HG02870 (cell line): ENCODE measurements at regions not wholly inside any gene's neighbourhood (a gene's known extent, or its start where the extent isn't known, plus 50 kb on each side); places are given as distances from the start of the nearest gene placed in this dataset.

ENCODE experiments used
- ATAC-seq: cut with Tn5 transposase; IDR thresholded peaks from one replicate; pipeline ENCODE4 v1.9.1; 2021; ENCODE audit warnings: mild to moderate bottlenecking, moderate library complexity; ENCODE audit not compliant: unreplicated experiment

- no peak for ATAC-seq
These were observed 490.7 kb downstream of the TOX3 start for GRCh38 chr16:52056259-52056658.

- no peak for ATAC-seq
These were observed 491.6 kb downstream of the TOX3 start for GRCh38 chr16:52055381-52055780.

GRCh38 chr16:52054326-52054725 lies 492.6 kb downstream of the TOX3 start:
- no peak for ATAC-seq

- ATAC-seq = no peak
These were observed 494.1 kb downstream of the TOX3 start for GRCh38 chr16:52052818-52053217.

- ATAC-seq = no peak
These were observed 495.4 kb downstream of the TOX3 start for GRCh38 chr16:52051414-52052172.

GRCh38 chr16:52050418-52050817 lies 496.5 kb downstream of the TOX3 start:
- no peak for ATAC-seq

GRCh38 chr16:52035436-52035835 lies 511.5 kb downstream of the TOX3 start:
- ATAC-seq = no peak

GRCh38 chr16:52034830-52035229 lies 512.1 kb downstream of the TOX3 start:
- ATAC-seq = no peak

- no peak for ATAC-seq
These were observed 513.0 kb downstream of the TOX3 start for GRCh38 chr16:52033992-52034391.

GRCh38 chr16:52022980-52023379 lies 524.0 kb downstream of the TOX3 start:
- no peak for ATAC-seq

- no peak for ATAC-seq
These were observed 524.8 kb downstream of the TOX3 start for GRCh38 chr16:52022177-52022576.

- ATAC-seq = no peak
These were observed 530.6 kb downstream of the TOX3 start for GRCh38 chr16:52016387-52016786.

- no peak for ATAC-seq
These were observed 541.4 kb downstream of the TOX3 start for GRCh38 chr16:52005551-52005950.

GRCh38 chr16:52004343-52004742 lies 542.6 kb downstream of the TOX3 start:
- ATAC-seq = no peak

GRCh38 chr16:52002026-52002425 lies 544.9 kb downstream of the TOX3 start:
- ATAC-seq = no peak

GRCh38 chr16:51996516-51996915 lies 550.4 kb downstream of the TOX3 start:
- ATAC-seq = no peak

GRCh38 chr16:51994597-51994996 lies 552.3 kb downstream of the TOX3 start:
- no peak for ATAC-seq

- no peak for ATAC-seq
These were observed 557.2 kb downstream of the TOX3 start for GRCh38 chr16:51989637-51990230.

- ATAC-seq = no peak
These were observed 558.0 kb downstream of the TOX3 start for GRCh38 chr16:51988977-51989376.

- ATAC-seq = no peak
These were observed 559.4 kb downstream of the TOX3 start for GRCh38 chr16:51987519-51987918.

- no peak for ATAC-seq
These were observed 560.2 kb downstream of the TOX3 start for GRCh38 chr16:51986717-51987116.

GRCh38 chr16:51986301-51986700 lies 560.6 kb downstream of the TOX3 start:
- no peak for ATAC-seq

GRCh38 chr16:51985126-51985525 lies 561.8 kb downstream of the TOX3 start:
- no peak for ATAC-seq
